Vagina (tissue), 2 donors: ENCODE measurements at regions not wholly inside any gene's neighbourhood (a gene's known extent, or its start where the extent isn't known, plus 50 kb on each side); places are given as distances from the start of the nearest gene placed in this dataset.

Source experiments
- DNase-seq, 2 donors: peaks; one replicate each; pipeline ENCODE4 v3.0.0-alpha.2; 2017; ENCODE audit errors: extremely low spot score in 2 of 2
- H3K27ac ChIP-seq: fragments of 200-600 bp; sonication (generic); one replicate; pipeline ENCODE4 v1.5.1; 2019
- H3K27me3 ChIP-seq: fragments of 200-600 bp; sonication (generic); one replicate; pipeline ENCODE4 v1.5.1; 2019
- H3K36me3 ChIP-seq, 2 donors: fragments of 200-600 bp; sonication (generic); one replicate each; pipeline ENCODE4 v1.5.1; 2017 to 2019
- H3K4me1 ChIP-seq: fragments of 200-600 bp; sonication (generic); one replicate; pipeline ENCODE4 v1.5.1; 2019
- H3K4me3 ChIP-seq, 2 donors: fragments of 200-600 bp; sonication (generic); 1 replicate in 1 of 2; 2 replicates in 1 of 2; pipeline ENCODE4 v1.5.1; 2016 to 2019
- H3K9me3 ChIP-seq: fragments of 200-600 bp; sonication (generic); one replicate; pipeline ENCODE4 v1.5.1; 2019
- POLR2A ChIP-seq, 2 donors: fragments of 450-650 bp; IDR thresholded peaks; one replicate each; pipeline ENCODE4 v1.6.1; 2017; ENCODE audit warnings: antibody characterized with exemption in 2 of 2, mild to moderate bottlenecking in 2 of 2, moderate library complexity in 2 of 2
- POLR2AphosphoS5 ChIP-seq, 2 donors: sonication (generic); formaldehyde crosslinking; IDR thresholded peaks; one replicate each; pipeline ENCODE4 v1.9.0; 2017; ENCODE audit warnings: antibody characterized with exemption in 2 of 2, mild to moderate bottlenecking in 2 of 2, low read depth in 1 of 2; ENCODE audit not compliant: insufficient read depth in 1 of 2
- intact Hi-C: fragments of 100-400 bp; cut with DNase I; formaldehyde crosslinking; loops from one replicate; pipeline ENCODE4 v1.15.1; 2023
- TF ChIP-seq, protein P1 (sequence below), 3 experiments: fragments of 450-650 bp in 2 of 3; fragments of 200-600 bp in 1 of 3; sonication (generic) in 1 of 3; IDR thresholded peaks; one replicate each; pipeline ENCODE4 v1.5.1; 2017 to 2019; ENCODE audit warnings: antibody characterized with exemption in 3 of 3, mild to moderate bottlenecking in 2 of 3, moderate library complexity in 2 of 3

DNA sequence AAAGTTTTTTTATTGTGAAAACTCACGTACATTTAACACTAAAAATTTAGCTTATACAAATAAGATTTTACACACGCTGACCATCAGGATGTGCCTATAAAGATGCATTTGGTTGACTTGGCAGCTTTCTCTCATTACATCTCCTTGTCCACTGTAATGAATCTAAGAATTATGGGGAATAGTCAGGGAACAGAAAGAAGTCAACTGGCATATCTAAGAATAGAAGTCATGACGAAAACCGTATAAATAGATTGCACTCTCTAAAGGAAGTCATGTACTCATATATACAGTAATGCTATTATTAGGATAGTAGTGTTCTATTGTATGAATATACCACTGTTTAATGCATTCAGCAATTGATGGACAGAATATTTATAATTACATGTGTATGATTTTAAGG, 575.8 kb upstream of the B3GALT2 start:
- no peaks in the 10 kb centered on the region for H3K27me3 ChIP-seq
- DNase-seq, result no peak
- H3K36me3 ChIP-seq, result no peaks in the 10 kb centered on the region
- no peak overlapping the region for H3K4me3 ChIP-seq
- no peaks in the 10 kb centered on the region for H3K4me1 ChIP-seq
- no peak for TF ChIP-seq POLR2A (IDR thresholded peaks at IDR 0.05)
- TF ChIP-seq, protein P1, sequence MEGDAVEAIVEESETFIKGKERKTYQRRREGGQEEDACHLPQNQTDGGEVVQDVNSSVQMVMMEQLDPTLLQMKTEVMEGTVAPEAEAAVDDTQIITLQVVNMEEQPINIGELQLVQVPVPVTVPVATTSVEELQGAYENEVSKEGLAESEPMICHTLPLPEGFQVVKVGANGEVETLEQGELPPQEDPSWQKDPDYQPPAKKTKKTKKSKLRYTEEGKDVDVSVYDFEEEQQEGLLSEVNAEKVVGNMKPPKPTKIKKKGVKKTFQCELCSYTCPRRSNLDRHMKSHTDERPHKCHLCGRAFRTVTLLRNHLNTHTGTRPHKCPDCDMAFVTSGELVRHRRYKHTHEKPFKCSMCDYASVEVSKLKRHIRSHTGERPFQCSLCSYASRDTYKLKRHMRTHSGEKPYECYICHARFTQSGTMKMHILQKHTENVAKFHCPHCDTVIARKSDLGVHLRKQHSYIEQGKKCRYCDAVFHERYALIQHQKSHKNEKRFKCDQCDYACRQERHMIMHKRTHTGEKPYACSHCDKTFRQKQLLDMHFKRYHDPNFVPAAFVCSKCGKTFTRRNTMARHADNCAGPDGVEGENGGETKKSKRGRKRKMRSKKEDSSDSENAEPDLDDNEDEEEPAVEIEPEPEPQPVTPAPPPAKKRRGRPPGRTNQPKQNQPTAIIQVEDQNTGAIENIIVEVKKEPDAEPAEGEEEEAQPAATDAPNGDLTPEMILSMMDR (IDR thresholded peaks at IDR 0.05), result no peak
- no peak for TF ChIP-seq POLR2AphosphoS5 (IDR thresholded peaks at IDR 0.05; ENCODE audit: insufficient read depth in 1 of 2, low read depth in 1 of 2)
- intact Hi-C loops, result no loop called here
- no peaks in the 10 kb centered on the region for H3K9me3 ChIP-seq
- no peak overlapping the region for H3K27ac ChIP-seq

- DNase-seq, result no peak
- Histone ChIP-seq H3K4me3 (no peak overlapping the region), H3K27ac (no peak overlapping the region), H3K9me3 (no peaks in the 10 kb centered on the region), H3K36me3 (no peaks in the 10 kb centered on the region), H3K27me3 (no peaks in the 10 kb centered on the region), H3K4me1 (no peaks in the 10 kb centered on the region)
- intact Hi-C loops, result no loop called here
- TF ChIP-seq, protein P1 (IDR thresholded peaks at IDR 0.05), result no peak
- TF ChIP-seq POLR2A (IDR thresholded peaks at IDR 0.05) (no peak), POLR2AphosphoS5 (IDR thresholded peaks at IDR 0.05; ENCODE audit: insufficient read depth in 1 of 2, low read depth in 1 of 2) (no peak)
Observed at GRCh38 chr1:193755441-193755840, 569.0 kb upstream of the B3GALT2 start.

- TF ChIP-seq, protein P1 (IDR thresholded peaks at IDR 0.05), result no peak
- TF ChIP-seq POLR2A (IDR thresholded peaks at IDR 0.05) (no peak), POLR2AphosphoS5 (IDR thresholded peaks at IDR 0.05; ENCODE audit: insufficient read depth in 1 of 2, low read depth in 1 of 2) (no peak)
- intact Hi-C loops, result no loop called here
- DNase-seq, result no peak
- no peaks in the 10 kb centered on the region for H3K4me1 ChIP-seq
- H3K27ac ChIP-seq, result no peak overlapping the region
- no peak overlapping the region for H3K4me3 ChIP-seq
- no peaks in the 10 kb centered on the region for H3K27me3 ChIP-seq
- no peaks in the 10 kb centered on the region for H3K36me3 ChIP-seq
- H3K9me3 ChIP-seq, result no peaks in the 10 kb centered on the region
Observed at GRCh38 chr1:193754732-193755427, 568.5 kb upstream of the B3GALT2 start.

DNA sequence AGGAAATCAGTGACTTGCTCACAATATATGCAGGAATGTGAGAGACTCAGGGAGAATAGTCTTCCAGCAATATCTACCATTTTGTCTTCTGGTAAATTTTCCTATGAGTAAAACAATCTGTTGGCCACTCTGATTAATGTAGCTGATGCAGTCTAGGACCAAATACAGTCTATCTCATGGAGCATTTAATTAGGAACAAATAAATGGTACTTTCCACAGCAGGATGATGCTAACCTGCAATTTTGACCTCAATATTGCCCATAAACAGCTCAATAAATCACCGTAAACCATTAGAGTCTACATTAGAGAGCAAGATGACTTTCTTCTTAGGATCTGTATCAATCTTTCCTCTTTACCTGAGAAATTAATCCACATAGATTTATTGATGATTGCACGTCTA, 567.7 kb upstream of the B3GALT2 start:
- no peaks in the 10 kb centered on the region for H3K27me3 ChIP-seq
- no peaks in the 10 kb centered on the region for H3K9me3 ChIP-seq
- TF ChIP-seq POLR2A (IDR thresholded peaks at IDR 0.05), result no peak
- no peak for TF ChIP-seq POLR2AphosphoS5 (IDR thresholded peaks at IDR 0.05; ENCODE audit: insufficient read depth in 1 of 2, low read depth in 1 of 2)
- TF ChIP-seq, protein P1 (IDR thresholded peaks at IDR 0.05), result no peak
- H3K4me1 ChIP-seq, result no peaks in the 10 kb centered on the region
- no peak overlapping the region for H3K4me3 ChIP-seq
- no peak for DNase-seq
- H3K36me3 ChIP-seq, result no peaks in the 10 kb centered on the region
- no peak overlapping the region for H3K27ac ChIP-seq
- intact Hi-C loops, result no loop called here

DNA sequence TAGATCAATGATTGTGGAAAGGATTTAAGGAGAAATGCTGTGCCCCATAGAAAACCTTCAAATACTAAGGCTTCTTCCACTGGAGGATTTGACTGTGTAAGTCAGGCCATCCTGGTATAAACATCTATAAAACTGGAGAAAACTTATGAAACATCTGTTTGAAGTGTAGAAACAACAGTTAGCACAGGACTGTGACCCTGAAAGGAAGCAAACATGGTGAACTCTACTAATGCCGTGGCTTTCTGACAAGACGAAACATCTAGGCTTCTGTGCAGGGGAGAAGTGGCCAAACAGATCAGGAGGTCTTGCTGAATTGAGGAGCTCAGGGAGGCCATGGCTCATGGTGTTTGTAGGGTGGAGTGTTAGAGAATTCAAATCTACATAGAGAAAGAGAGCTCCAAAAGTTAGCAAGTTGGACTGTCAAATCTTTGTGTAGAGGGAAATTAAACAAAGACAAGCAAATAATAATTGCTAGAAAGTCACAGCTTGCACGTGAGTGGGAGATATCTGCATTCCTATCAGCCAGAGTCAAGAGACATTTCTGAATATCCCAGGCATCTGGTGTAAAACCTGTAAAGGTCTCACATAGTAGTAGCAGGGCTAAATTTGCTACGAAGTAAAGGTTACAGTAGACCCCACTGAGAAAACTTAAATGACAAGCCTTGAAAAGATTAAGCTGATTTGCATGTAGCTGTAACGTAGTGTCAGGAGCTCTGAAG, 566.8 kb upstream of the B3GALT2 start:
- Histone ChIP-seq H3K27ac (no peak overlapping the region), H3K4me1 (no peaks in the 10 kb centered on the region), H3K4me3 (no peak overlapping the region), H3K9me3 (no peaks in the 10 kb centered on the region), H3K36me3 (no peaks in the 10 kb centered on the region), H3K27me3 (no peaks in the 10 kb centered on the region)
- intact Hi-C loops, result no loop called here
- no peak for TF ChIP-seq POLR2A (IDR thresholded peaks at IDR 0.05)
- no peak for TF ChIP-seq POLR2AphosphoS5 (IDR thresholded peaks at IDR 0.05; ENCODE audit: insufficient read depth in 1 of 2, low read depth in 1 of 2)
- TF ChIP-seq, protein P1 (IDR thresholded peaks at IDR 0.05), result no peak
- no peak for DNase-seq
